Urothelium cell line (cell line): ENCODE measurements at regions not wholly inside any gene's neighbourhood (a gene's known extent, or its start where the extent isn't known, plus 50 kb on each side); places are given as distances from the start of the nearest gene placed in this dataset.
A peak's percentile ranks its signal among the peaks of the same experiment; 100 is the strongest.

ENCODE experiments used
- DNase-seq: peaks from one replicate; pipeline ENCODE4 v3.0.0; 2011; ENCODE audit warnings: low spot score, mixed read lengths
- FAIRE-seq: peaks from 2 replicates; lab custom pipeline; 2011; peaks lifted over from hg19 to GRCh38; lab: Jason Lieb, UNC

GRCh38 chr11:32262367-32262766 is 171.5 kb downstream of the RCN1 start:
- DNase-seq (no peak), FAIRE-seq (no peak)

GRCh38 chr11:32265911-32266310 is 169.4 kb downstream of the WT1 start:
- DNase-seq (no peak), FAIRE-seq (no peak)

GRCh38 chr11:32266601-32267000 is 168.7 kb downstream of the WT1 start:
- FAIRE-seq: no peak
- no peak for DNase-seq

GRCh38 chr11:32267679-32268187 is 167.6 kb downstream of the WT1 start:
- FAIRE-seq (no peak), DNase-seq (no peak)

GRCh38 chr11:32273931-32274330 is 161.4 kb downstream of the WT1 start:
- no peak for FAIRE-seq
- DNase-seq: no peak

- FAIRE-seq: no peak
- no peak for DNase-seq
These were observed 155.7 kb downstream of the WT1 start for GRCh38 chr11:32279672-32280071.

- no peak for DNase-seq
- FAIRE-seq: no peak
These were observed 155.0 kb downstream of the WT1 start for GRCh38 chr11:32280339-32280738.

GRCh38 chr11:32288276-32288675 is 147.1 kb downstream of the WT1 start:
- FAIRE-seq: no peak
- no peak for DNase-seq

- DNase-seq (no peak), FAIRE-seq (no peak)
These were observed 145.6 kb downstream of the WT1 start for GRCh38 chr11:32289701-32290100.

GRCh38 chr11:32290783-32291182 is 144.6 kb downstream of the WT1 start:
- FAIRE-seq (peak; percentile 44), DNase-seq (no peak)

- FAIRE-seq: no peak
- peak; percentile 58 for DNase-seq
These were observed 137.7 kb downstream of the WT1 start for GRCh38 chr11:32297611-32298011.

- FAIRE-seq: no peak
These were observed 132.5 kb downstream of the WT1 start for GRCh38 chr11:32302826-32303225.

GRCh38 chr11:32304521-32304920 is 130.8 kb downstream of the WT1 start:
- no peak for FAIRE-seq

More at GRCh38 chr11:32302826-32303225, 132.5 kb downstream of the WT1 start:
- DNase-seq: no peak

GRCh38 chr11:32305460-32305859 is 129.9 kb downstream of the WT1 start:
- no peak for FAIRE-seq
- no peak for DNase-seq

More at GRCh38 chr11:32304521-32304920, 130.8 kb downstream of the WT1 start:
- DNase-seq: no peak

- DNase-seq (no peak), FAIRE-seq (no peak)
These were observed 127.9 kb downstream of the WT1 start for GRCh38 chr11:32307471-32307870.

GRCh38 chr11:32307913-32308312 is 127.4 kb downstream of the WT1 start:
- DNase-seq (no peak), FAIRE-seq (no peak)

GRCh38 chr11:32309530-32310213 is 125.7 kb downstream of the WT1 start:
- DNase-seq: no peak
- FAIRE-seq: no peak

- FAIRE-seq (no peak), DNase-seq (no peak)
These were observed 125.1 kb downstream of the WT1 start for GRCh38 chr11:32310214-32310601.

GRCh38 chr11:32311346-32312065 is 123.8 kb downstream of the WT1 start:
- peak; percentile 63 for FAIRE-seq
- DNase-seq: no peak

GRCh38 chr11:32312206-32312817 is 123.0 kb downstream of the WT1 start:
- FAIRE-seq (no peak), DNase-seq (no peak)

GRCh38 chr11:32312865-32313403 is 122.4 kb downstream of the WT1 start:
- no peak for FAIRE-seq
- peak; percentile 77 for DNase-seq
